GM12864 (cell line): ENCODE measurements at regions not wholly inside any gene's neighbourhood (a gene's known extent, or its start where the extent isn't known, plus 50 kb on each side); places are given as distances from the start of the nearest gene placed in this dataset.

ENCODE experiments used
- DNase-seq: peaks from one replicate; pipeline ENCODE4 v3.0.0-alpha.2; 2011; ENCODE audit warnings: low read depth
- H3K4me3 ChIP-seq: 2 replicates; pipeline ENCODE4 v1.5.1; 2011; ENCODE audit warnings: mild to moderate bottlenecking, low read depth, low read length, control low read depth
- CTCF ChIP-seq: IDR thresholded peaks from 2 replicates; pipeline ENCODE4 v1.5.1; 2011; ENCODE audit warnings: low read depth, mild to moderate bottlenecking, moderate library complexity, low read length, control low read depth, inconsistent platforms; ENCODE audit errors: missing control alignments

DNA sequence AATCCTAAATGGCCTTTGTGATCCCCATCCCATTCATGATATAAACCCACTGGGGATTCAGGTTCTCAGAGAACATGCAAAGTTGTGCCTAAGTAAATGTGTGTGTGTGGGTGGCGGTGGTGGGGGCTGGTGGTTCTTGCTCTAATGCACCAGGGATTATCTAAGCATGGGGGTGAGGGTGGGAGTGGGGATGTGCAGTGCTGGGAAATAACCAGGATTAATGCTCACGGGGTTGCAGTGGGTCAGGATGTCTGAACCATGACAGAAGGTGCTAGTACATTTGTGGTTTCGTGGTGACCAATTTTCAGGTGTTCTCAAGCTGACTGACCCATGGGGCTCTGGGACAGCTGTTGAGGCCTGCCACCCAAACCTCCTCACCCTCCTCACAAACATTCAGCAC, 101.0 kb downstream of the ZNF608 start:
- no peak for DNase-seq
- no peak overlapping the region for H3K4me3 ChIP-seq
- no peak for TF ChIP-seq CTCF

DNA sequence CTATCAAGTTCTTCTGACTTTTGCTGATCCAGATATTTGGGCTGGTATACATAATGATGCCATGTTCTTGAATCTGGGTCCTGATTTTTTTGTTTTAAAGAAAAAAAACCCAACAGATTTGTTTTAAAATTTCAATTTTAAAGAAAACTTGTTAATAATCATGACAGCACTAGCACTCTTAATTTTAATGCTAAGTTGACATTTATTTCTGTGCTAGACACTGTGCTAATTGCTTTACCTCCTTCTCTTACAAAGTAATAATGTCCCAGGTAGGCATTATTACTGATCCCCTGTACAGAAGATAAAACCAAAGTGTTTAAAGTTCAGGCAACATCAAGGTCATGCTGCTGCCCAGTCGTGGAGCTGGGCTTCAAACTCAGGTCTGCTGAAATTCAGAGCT, 101.9 kb downstream of the ZNF608 start:
- H3K4me3 ChIP-seq: no peak overlapping the region
- no peak for TF ChIP-seq CTCF
- DNase-seq: no peak

GRCh38 chr5:124644138-124644537, 102.3 kb downstream of the ZNF608 start:
- DNase-seq: no peak
- H3K4me3 ChIP-seq: no peak overlapping the region
- no peak for TF ChIP-seq CTCF

GRCh38 chr5:124643336-124643735, 103.1 kb downstream of the ZNF608 start:
- TF ChIP-seq CTCF: no peak

GRCh38 chr5:124642151-124642550, 104.3 kb downstream of the ZNF608 start:
- H3K4me3 ChIP-seq: no peak overlapping the region
- no peak for TF ChIP-seq CTCF
- no peak for DNase-seq

More at GRCh38 chr5:124643336-124643735, 103.1 kb downstream of the ZNF608 start:
- H3K4me3 ChIP-seq: no peak overlapping the region
- no peak for DNase-seq

- no peak for DNase-seq
- no peak overlapping the region for H3K4me3 ChIP-seq
- TF ChIP-seq CTCF: no peak
Measured at GRCh38 chr5:124641154-124641792, 105.2 kb downstream of the ZNF608 start.

GRCh38 chr5:124639095-124639665, 107.3 kb downstream of the ZNF608 start:
- H3K4me3 ChIP-seq: no peak overlapping the region
- DNase-seq: no peak
- TF ChIP-seq CTCF: no peak
